ENCODE measurements at regions not wholly inside any gene's neighbourhood (a gene's known extent, or its start where the extent isn't known, plus 50 kb on each side); places are given as distances from the start of the nearest gene placed in this dataset.

GRCh38 chr16:6216836-6217235 lies 1115.8 kb upstream of the RBFOX1 start:
- in situ Hi-C loops (cut with HindIII; ENCODE audit: extremely low pct_ligation_motif_present, low pct_unique_long_range_greater_than_20kb) = no loop called here
- Histone ChIP-seq H3K36me3 (replicated peaks in 1 of 2; ENCODE audit: control insufficient read depth in 1 of 2, insufficient read depth in 2 of 2, low read length in 2 of 2) (no peaks in the 10 kb centered on the region), H3K4me1 (ENCODE audit: insufficient read depth, low read length) (no peaks in the 10 kb centered on the region), H3K4me2 (ENCODE audit: low read depth, low read length) (no peak overlapping the region), H3K27ac (ENCODE audit: extremely low read length, insufficient read depth, low read length) (no peak overlapping the region), H3K79me2 (ENCODE audit: insufficient read depth, low read length) (no peaks in the 10 kb centered on the region), H3K9ac (ENCODE audit: insufficient read depth, low read depth, low read length) (no peak overlapping the region), H2AFZ (ENCODE audit: low read length) (no peak overlapping the region), H3K9me3 (ENCODE audit: low read length) (no peaks in the 10 kb centered on the region), H3K4me3 (replicated peaks in 1 of 3; ENCODE audit: insufficient read depth in 1 of 3, low read depth in 2 of 3, low read length in 3 of 3) (no peak overlapping the region), H3K27me3 (ENCODE audit: control insufficient read depth in 1 of 2, insufficient read depth in 2 of 2, low read length in 2 of 2) (no peaks in the 10 kb centered on the region), H4K20me1 (ENCODE audit: insufficient read depth, low read length) (no peaks in the 10 kb centered on the region)
- ATAC-seq = no peak
- intact Hi-C loops (cut with micrococcal nuclease; ENCODE audit: unreplicated experiment) = no loop called here
- CTCF ChIA-PET (ENCODE audit: low intra/inter-chr PET ratio, low total read pairs) = no interaction called here
- DNase-seq (ENCODE audit: low spot score) = no peak
- POLR2A ChIA-PET = no interaction called here
- BruUV-seq (replicated peaks) = no TSS peak
- WGBS (ENCODE audit: low lambda C conversion rate) = 15% methylated on average over 7 of the region's 7 CpGs
- TF ChIP-seq ZBTB34 (CRISPR knock-in tag; IDR thresholded peaks at IDR 0.05) (no peak), SMARCC2 (IDR thresholded peaks at IDR 0.05) (no peak), ZNF75D (CRISPR knock-in tag; IDR thresholded peaks at IDR 0.05; ENCODE audit: borderline replicate concordance) (no peak), TCF12 (IDR thresholded peaks at IDR 0.05) (no peak), TCF12 (CRISPR knock-in tag; IDR thresholded peaks at IDR 0.05) (no peak)
- FAIRE-seq = no peak

- TF ChIP-seq MED13 (CRISPR knock-in tag; IDR thresholded peaks at IDR 0.05) (no peak), POGK (CRISPR knock-in tag; conservative IDR thresholded peaks at IDR 0.05) (no peak), NFATC3 (CRISPR knock-in tag; IDR thresholded peaks at IDR 0.05) (no peak), ZEB1 (IDR thresholded peaks at IDR 0.05; ENCODE audit: insufficient replicate concordance, low read depth) (no peak), BRF2 (CRISPR knock-in tag; IDR thresholded peaks at IDR 0.05) (no peak), TBP (CRISPR knock-in tag; IDR thresholded peaks at IDR 0.05) (no peak), ZNF10 (CRISPR knock-in tag; IDR thresholded peaks at IDR 0.05; ENCODE audit: borderline replicate concordance, low read depth) (no peak), GFI1 (CRISPR knock-in tag; IDR thresholded peaks at IDR 0.05; ENCODE audit: borderline replicate concordance) (no peak)
- Histone ChIP-seq H3K79me2 (ENCODE audit: insufficient read depth, low read length) (no peaks in the 10 kb centered on the region), H3K4me2 (ENCODE audit: low read depth, low read length) (no peak overlapping the region), H3K9ac (ENCODE audit: insufficient read depth, low read depth, low read length) (no peak overlapping the region), H3K36me3 (replicated peaks in 1 of 2; ENCODE audit: control insufficient read depth in 1 of 2, insufficient read depth in 2 of 2, low read length in 2 of 2) (no peaks in the 10 kb centered on the region), H2AFZ (ENCODE audit: low read length) (no peak overlapping the region), H3K27me3 (ENCODE audit: control insufficient read depth in 1 of 2, insufficient read depth in 2 of 2, low read length in 2 of 2) (no peaks in the 10 kb centered on the region), H3K27ac (ENCODE audit: extremely low read length, insufficient read depth, low read length) (no peak overlapping the region), H3K4me1 (ENCODE audit: insufficient read depth, low read length) (no peaks in the 10 kb centered on the region), H3K9me3 (ENCODE audit: low read length) (no peaks in the 10 kb centered on the region), H3K4me3 (replicated peaks in 1 of 3; ENCODE audit: insufficient read depth in 1 of 3, low read depth in 2 of 3, low read length in 3 of 3) (no peak overlapping the region), H4K20me1 (ENCODE audit: insufficient read depth, low read length) (no peaks in the 10 kb centered on the region)
- no peak for DNase-seq (ENCODE audit: low spot score)
- ChIA-PET POLR2A (no interaction called here), CTCF (ENCODE audit: low intra/inter-chr PET ratio, low total read pairs) (no interaction called here)
- intact Hi-C loops (cut with micrococcal nuclease; ENCODE audit: unreplicated experiment) (no loop called here), in situ Hi-C loops (cut with HindIII; ENCODE audit: extremely low pct_ligation_motif_present, low pct_unique_long_range_greater_than_20kb) (no loop called here)
- no peak for ATAC-seq
- BruUV-seq (replicated peaks) = no TSS peak
- 22% methylated on average over 2 of the region's 2 CpGs for WGBS (ENCODE audit: low lambda C conversion rate)
- FAIRE-seq = no peak
These were observed 1114.0 kb upstream of the EEF2KMT start for GRCh38 chr16:6211644-6212043.

All from HepG2 (cell line).